IPS DF 6.9 (cell line): ENCODE measurements at regions not wholly inside any gene's neighbourhood (a gene's known extent, or its start where the extent isn't known, plus 50 kb on each side); places are given as distances from the start of the nearest gene placed in this dataset.

Experiments
- DNase-seq: peaks from one replicate; pipeline ENCODE4 v3.0.0-alpha.2; 2013; ENCODE audit warnings: low read depth, low spot score
- H3K27ac ChIP-seq: one replicate; pipeline ENCODE4 v1.5.1; 2013; ENCODE audit warnings: low read length, control low read depth
- H3K27me3 ChIP-seq: 2 replicates; pipeline ENCODE4 v1.6.1; 2013; ENCODE audit warnings: mild to moderate bottlenecking, low read length; ENCODE audit not compliant: control insufficient read depth, insufficient read depth
- H3K36me3 ChIP-seq: 2 replicates; pipeline ENCODE4 v1.6.1; 2013; ENCODE audit warnings: low read length; ENCODE audit not compliant: control insufficient read depth, insufficient read depth
- H3K4me1 ChIP-seq: 2 replicates; pipeline ENCODE4 v1.6.1; 2013; ENCODE audit warnings: low read length; ENCODE audit not compliant: control insufficient read depth, insufficient read depth
- H3K4me3 ChIP-seq: 2 replicates; pipeline ENCODE4 v1.5.1; 2013; ENCODE audit warnings: mild to moderate bottlenecking, low read length
- H3K9me3 ChIP-seq: 2 replicates; pipeline ENCODE4 v1.6.1; 2013; ENCODE audit warnings: low read length, inconsistent platforms; ENCODE audit not compliant: control insufficient read depth, insufficient read depth
- WGBS: extraction: QIAGEN DNeasy Blood & Tissue Kit; methylation state at CpG from one replicate; pipeline ENCODE4 v1.1.7; 2013; ENCODE audit warnings: mixed read lengths, missing lambda C conversion rate; ENCODE audit not compliant: insufficient read length, insufficient coverage; 5-methylcytosine and 5-hydroxymethylcytosine counted together

DNA sequence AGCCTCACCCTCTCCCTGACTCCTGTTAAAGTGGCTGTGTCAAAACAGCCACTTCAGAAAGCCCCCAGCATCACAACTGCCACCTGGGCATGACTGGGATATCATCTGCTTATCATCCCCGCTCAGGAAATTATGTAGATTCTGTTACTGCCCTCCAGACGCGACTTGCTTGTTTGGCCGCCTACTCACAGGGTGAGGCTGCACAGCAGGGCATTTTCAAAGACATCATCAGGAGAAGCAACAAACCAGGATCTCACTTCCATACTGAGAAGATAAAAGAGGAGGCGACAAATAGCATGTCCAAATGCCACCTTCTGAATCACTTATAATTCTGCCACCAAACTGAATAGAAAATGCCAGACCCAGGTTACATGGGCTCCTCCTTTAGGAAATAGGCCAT, 94.8 kb downstream of the MIS18A start:
- Histone ChIP-seq H3K4me1 (peaks cover 1% of the 10 kb centered on the region; the same call in 1 of the 2 replicates), H3K9me3 (no peaks in the 10 kb centered on the region), H3K27me3 (no peaks in the 10 kb centered on the region), H3K4me3 (no peak overlapping the region), H3K27ac (no peak overlapping the region), H3K36me3 (no peaks in the 10 kb centered on the region)
- DNase-seq: no peak
- no CpG with 5 or more reads among the region's 5 CpGs for WGBS

DNA sequence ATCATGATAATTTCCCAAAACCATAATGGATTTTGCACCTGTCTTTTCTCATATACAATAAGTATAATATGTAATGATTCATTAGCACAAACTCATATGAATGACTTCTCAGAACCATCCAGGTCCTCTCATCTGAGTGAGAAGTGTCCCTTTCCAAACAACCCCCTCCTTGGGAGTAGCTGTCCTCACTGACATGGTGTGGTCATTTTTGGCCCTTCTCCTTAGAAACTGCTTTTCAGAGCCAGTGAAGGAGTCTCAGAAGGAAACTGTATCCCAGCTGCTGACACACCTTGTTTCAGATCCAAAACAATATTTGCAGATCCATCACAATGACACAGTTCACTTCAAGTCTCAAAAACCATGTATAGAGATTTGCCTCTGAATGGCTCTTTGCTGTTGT, 95.5 kb downstream of the MIS18A start:
- peaks cover 1% of the 10 kb centered on the region; the same call in 1 of the 2 replicates for H3K4me1 ChIP-seq
- H3K27ac ChIP-seq: no peak overlapping the region
- no peaks in the 10 kb centered on the region for H3K9me3 ChIP-seq
- no peaks in the 10 kb centered on the region for H3K36me3 ChIP-seq
- no peak for DNase-seq
- H3K4me3 ChIP-seq: no peak overlapping the region
- no peaks in the 10 kb centered on the region for H3K27me3 ChIP-seq

DNA sequence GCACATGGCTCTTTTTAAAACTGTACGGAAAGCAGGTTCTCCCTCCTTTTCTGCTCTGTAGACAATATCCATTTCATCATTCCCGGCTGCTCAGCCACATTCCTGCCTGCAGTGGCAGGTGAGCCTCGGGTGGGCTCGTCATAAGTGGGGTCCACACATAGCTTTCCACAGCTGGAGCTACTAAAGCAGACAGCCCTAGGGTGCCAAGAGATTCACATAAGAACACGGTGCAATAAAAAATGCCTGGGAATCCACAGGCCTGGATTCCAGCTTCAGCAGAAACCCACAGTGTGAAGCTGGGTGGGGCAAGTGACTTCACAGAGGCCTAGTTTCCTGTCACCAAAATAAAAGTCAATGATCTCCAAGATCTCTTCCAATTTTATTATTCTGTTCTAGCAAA, 96.4 kb downstream of the MIS18A start:
- no CpG with 5 or more reads among the region's 5 CpGs for WGBS
- H3K4me3 ChIP-seq: no peak overlapping the region
- no peaks in the 10 kb centered on the region for H3K36me3 ChIP-seq
- no peak for DNase-seq
- H3K4me1 ChIP-seq: peaks cover 1% of the 10 kb centered on the region; the same call in 1 of the 2 replicates
- no peaks in the 10 kb centered on the region for H3K27me3 ChIP-seq
- no peaks in the 10 kb centered on the region for H3K9me3 ChIP-seq
- H3K27ac ChIP-seq: no peak overlapping the region

DNA sequence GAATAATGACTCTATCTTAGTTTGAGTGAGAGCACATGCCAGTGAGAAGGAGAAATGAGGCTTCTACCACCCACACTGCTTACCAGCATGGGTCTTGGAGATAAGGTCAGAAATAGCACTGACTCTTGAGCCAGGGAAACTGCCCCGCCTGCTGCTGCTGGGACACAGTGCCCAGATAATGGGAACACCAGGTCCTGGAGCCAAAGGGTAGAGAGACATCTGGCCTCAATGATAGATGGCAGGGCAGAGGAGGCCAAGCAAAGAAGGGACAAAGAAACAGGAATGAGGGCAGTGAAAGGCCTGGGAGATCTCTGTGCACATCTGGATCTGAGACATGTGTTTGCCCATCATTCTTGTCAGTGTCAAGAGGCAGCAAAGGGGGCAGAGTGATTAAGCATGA, 97.4 kb downstream of the MIS18A start:
- H3K36me3 ChIP-seq: no peaks in the 10 kb centered on the region

DNA sequence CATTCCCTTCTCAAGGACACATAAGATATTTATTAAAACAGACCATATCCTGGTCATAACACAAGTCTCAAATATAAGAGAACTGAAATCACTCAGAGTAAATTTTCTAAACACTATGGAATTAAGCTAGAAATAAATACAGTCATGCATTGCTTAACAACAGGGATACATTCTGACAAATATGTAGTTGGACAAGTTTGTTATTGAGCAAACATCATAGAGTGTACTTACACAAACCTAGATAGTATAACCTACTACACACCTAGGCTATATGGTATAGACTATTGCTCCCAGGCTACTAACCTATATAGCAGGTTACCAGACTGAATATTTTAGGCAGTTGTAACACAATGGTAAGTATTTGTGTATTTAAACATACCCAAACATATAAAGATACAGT, 104.0 kb downstream of the MIS18A start:
- Histone ChIP-seq H3K36me3 (no peaks in the 10 kb centered on the region), H3K27me3 (no peaks in the 10 kb centered on the region), H3K4me3 (no peak overlapping the region), H3K9me3 (no peaks in the 10 kb centered on the region), H3K4me1 (no peaks in the 10 kb centered on the region), H3K27ac (no peak overlapping the region)
- DNase-seq: no peak

More for the DNA sequence above, 97.4 kb downstream of the MIS18A start:
- Histone ChIP-seq H3K27ac (no peak overlapping the region), H3K4me3 (no peak overlapping the region), H3K4me1 (peaks cover 1% of the 10 kb centered on the region; the same call in 1 of the 2 replicates), H3K9me3 (no peaks in the 10 kb centered on the region), H3K27me3 (no peaks in the 10 kb centered on the region)
- no CpG with 5 or more reads among the region's 1 CpG for WGBS
- DNase-seq: no peak

DNA sequence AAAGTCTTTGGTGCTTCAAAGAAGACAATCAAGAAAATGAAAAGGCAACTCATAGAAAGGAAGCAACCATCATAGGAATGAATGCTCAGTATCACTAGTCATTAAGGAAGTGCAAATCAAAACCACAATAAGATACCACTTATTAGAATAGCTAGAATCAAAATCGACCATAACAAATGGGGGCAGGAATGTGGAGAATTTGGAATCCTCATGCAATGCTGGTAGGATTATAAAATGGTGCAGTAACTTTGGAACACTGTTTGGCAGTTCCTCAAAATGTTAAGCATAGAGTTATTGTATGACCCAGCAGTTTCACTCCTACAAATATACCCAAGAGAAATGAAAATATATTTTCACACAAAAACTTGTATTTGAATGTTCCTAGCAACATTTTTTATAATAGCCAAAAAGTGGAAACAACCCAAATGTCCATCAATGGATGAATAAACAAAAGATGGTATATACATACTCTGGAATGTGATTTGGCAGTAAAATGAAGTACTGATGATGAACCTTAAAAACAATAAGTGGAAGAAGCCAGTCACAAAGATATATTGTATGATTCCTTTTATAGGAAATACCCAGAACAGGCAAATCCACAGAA, 105.6 kb downstream of the MIS18A start:
- no peaks in the 10 kb centered on the region for H3K27me3 ChIP-seq

DNA sequence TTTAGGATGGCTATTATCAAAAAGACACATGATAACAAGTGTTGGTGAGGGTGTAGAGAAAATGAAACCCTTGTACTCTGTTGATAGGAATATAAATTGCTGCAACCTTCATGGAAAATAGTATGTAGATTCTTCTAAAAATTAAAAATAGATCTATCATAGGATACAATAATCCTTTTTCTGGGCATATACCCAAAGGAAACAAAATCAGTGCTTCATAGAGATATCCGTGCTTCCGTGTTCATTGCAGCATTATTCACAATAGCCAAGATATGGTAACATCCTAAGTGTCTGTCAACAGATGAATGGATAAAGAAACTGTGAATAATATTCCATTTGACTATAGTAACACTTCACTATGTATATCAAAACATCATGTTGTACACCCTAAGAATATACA, 106.7 kb downstream of the MIS18A start:
- no peaks in the 10 kb centered on the region for H3K36me3 ChIP-seq
- H3K27ac ChIP-seq: no peak overlapping the region
- no peaks in the 10 kb centered on the region for H3K9me3 ChIP-seq
- DNase-seq: no peak
- WGBS: no CpG with 5 or more reads among the region's 2 CpGs
- H3K27me3 ChIP-seq: no peaks in the 10 kb centered on the region
- H3K4me3 ChIP-seq: no peak overlapping the region
- H3K4me1 ChIP-seq: no peaks in the 10 kb centered on the region

More for the DNA sequence above, 105.6 kb downstream of the MIS18A start:
- Histone ChIP-seq H3K36me3 (no peaks in the 10 kb centered on the region), H3K9me3 (no peaks in the 10 kb centered on the region), H3K4me1 (no peaks in the 10 kb centered on the region), H3K4me3 (no peak overlapping the region), H3K27ac (no peak overlapping the region)
- no CpG with 5 or more reads among the region's 1 CpG for WGBS
- DNase-seq: no peak

DNA sequence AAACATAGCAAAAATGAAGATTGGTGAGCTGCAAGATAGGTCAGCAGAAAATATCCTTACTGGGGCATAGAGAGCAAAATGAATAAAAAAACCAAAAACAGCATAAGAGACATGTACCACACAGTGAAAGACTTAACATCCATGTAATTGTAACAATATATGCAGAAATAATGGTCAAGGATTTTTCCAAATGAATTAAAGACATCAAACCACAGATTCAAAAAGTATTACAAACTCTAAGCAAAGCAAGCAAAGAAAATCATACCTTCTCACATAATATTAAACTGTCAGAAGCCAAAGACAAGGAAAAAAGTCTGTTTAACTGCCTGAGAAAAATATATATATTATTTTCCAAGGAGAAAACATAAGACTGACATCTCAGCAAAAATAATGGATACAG, 111.3 kb downstream of the MIS18A start:
- Histone ChIP-seq H3K27me3 (no peaks in the 10 kb centered on the region), H3K27ac (no peak overlapping the region), H3K9me3 (no peaks in the 10 kb centered on the region), H3K36me3 (no peaks in the 10 kb centered on the region), H3K4me3 (no peak overlapping the region), H3K4me1 (no peaks in the 10 kb centered on the region)
- DNase-seq: no peak

DNA sequence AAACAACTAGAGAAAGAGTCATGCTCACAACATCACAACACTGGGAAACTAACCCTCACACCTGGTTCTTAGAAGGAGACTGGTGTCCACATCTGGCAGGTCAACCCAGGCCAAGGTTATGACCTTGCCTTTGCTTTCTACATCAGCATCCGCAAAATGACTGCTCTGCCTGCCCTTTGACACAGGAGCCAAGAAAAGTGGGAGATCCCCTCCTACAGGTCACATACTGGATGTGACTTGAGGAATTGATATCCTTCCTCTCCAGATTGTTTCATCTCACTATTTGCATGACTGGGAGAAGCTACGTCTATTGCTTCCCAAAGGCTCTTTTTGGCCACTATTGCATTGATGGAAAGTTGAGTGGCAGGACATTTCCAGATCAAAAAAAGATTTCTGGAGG, 115.5 kb downstream of the MIS18A start:
- WGBS: no CpG with 5 or more reads among the region's 2 CpGs
- Histone ChIP-seq H3K27me3 (no peaks in the 10 kb centered on the region), H3K4me1 (no peaks in the 10 kb centered on the region; the same call in 1 of the 2 replicates), H3K4me3 (no peak overlapping the region), H3K36me3 (no peaks in the 10 kb centered on the region), H3K27ac (no peak overlapping the region), H3K9me3 (no peaks in the 10 kb centered on the region)
- no peak for DNase-seq

DNA sequence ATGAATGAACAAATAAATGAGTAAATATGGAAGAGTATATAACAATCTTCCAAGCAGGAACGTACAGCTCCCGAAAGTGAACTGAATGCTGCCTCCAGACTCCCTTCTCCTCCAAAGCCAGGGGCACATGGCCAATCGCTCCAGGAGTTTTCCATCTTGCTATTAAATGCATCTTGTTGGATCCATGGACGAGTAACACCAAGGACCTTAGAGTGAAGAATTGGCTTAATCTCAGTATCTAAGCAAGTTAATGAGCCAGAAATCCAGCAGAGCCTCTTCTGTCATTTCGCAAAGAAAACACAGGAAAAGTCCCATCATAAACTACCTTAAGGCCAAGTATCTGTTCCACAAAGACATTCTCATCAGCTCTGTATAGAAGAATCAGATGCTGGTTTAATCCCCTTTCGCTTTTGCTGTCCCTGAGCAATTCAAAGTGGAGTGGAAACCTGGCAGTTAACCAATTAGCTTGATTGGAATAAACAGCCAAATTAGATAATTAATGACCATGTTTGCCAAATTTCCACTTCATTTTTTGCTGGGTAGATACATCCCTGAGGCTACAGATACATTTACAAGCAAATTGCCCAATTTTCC, 116.0 kb downstream of the MIS18A start:
- Histone ChIP-seq H3K27ac (no peak overlapping the region), H3K9me3 (no peaks in the 10 kb centered on the region), H3K4me1 (no peaks in the 10 kb centered on the region; the same call in 1 of the 2 replicates), H3K4me3 (no peak overlapping the region), H3K36me3 (no peaks in the 10 kb centered on the region), H3K27me3 (no peaks in the 10 kb centered on the region)
- DNase-seq: no peak
- no CpG with 5 or more reads among the region's 6 CpGs for WGBS

DNA sequence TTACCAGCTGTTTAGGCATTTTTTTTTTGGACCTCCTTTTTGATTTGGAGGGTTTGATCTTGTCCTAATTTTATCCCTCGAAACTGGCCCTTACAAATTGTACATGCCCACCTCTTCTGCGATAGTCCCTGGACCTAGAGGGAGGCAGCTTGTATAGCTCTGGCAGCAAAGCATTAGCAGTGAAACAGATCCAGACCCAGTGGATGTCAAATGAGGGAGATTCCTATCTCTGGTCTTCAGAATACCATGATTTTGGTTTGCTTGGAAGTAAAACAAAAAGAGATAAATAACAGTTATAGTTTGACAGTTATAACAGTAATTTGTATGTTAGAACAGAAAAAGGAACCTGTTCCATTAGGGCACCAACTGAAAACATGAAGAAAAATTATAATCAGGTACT, 123.6 kb downstream of the MIS18A start:
- DNase-seq: no peak
- no peaks in the 10 kb centered on the region for H3K27me3 ChIP-seq
- no peak overlapping the region for H3K27ac ChIP-seq
- no peaks in the 10 kb centered on the region for H3K4me1 ChIP-seq
- no peaks in the 10 kb centered on the region for H3K9me3 ChIP-seq
- no CpG with 5 or more reads among the region's 2 CpGs for WGBS
- H3K4me3 ChIP-seq: no peak overlapping the region
- 0 out of 2 replicates have a peak, but pooled peaks cover under 1% of the 10 kb centered on the region for H3K36me3 ChIP-seq
